ENCODE measurements at regions not wholly inside any gene's neighbourhood (a gene's known extent, or its start where the extent isn't known, plus 50 kb on each side); places are given as distances from the start of the nearest gene placed in this dataset.
A peak's percentile ranks its signal among the peaks of the same experiment; 100 is the strongest.

DNA sequence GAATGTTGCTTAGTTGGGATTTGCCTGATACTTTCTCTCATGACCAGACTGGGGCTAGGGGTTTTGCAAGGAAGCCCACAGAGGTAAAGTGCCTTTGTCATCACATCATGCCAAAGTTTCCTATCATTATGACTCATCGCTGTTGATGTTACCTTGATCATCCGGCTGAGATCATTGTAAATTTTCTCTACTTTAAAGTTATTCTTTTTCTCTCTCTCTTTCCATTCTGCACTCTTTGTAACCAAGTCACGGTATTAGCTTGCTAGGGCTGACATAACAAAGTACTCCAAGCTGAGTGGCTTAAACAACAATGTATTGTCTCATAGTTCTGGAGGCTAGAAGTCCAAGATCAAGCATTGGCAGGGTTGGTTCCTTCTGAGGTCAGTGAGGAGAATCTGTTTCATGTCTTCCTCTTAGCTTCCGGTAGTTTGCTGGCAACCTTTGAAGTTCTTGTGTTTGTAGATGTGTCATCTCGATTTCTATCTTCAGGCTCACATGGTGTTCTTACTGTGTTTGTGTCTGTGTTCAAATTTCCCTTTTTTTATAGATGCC lies 113.0 kb downstream of the DTHD1 start:
- no peak for DNase-seq (ENCODE audit: low read depth)
- H3K4me3 ChIP-seq (ENCODE audit: low read depth, low read length): no peak overlapping the region
- TF ChIP-seq MYC (IDR thresholded peaks at IDR 0.05; ENCODE audit: low read depth, low read length) (no peak), POLR2A (IDR thresholded peaks at IDR 0.05; ENCODE audit: extremely low read depth, insufficient read length) (no peak)
- TF ChIP-seq, protein P1, sequence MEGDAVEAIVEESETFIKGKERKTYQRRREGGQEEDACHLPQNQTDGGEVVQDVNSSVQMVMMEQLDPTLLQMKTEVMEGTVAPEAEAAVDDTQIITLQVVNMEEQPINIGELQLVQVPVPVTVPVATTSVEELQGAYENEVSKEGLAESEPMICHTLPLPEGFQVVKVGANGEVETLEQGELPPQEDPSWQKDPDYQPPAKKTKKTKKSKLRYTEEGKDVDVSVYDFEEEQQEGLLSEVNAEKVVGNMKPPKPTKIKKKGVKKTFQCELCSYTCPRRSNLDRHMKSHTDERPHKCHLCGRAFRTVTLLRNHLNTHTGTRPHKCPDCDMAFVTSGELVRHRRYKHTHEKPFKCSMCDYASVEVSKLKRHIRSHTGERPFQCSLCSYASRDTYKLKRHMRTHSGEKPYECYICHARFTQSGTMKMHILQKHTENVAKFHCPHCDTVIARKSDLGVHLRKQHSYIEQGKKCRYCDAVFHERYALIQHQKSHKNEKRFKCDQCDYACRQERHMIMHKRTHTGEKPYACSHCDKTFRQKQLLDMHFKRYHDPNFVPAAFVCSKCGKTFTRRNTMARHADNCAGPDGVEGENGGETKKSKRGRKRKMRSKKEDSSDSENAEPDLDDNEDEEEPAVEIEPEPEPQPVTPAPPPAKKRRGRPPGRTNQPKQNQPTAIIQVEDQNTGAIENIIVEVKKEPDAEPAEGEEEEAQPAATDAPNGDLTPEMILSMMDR (IDR thresholded peaks at IDR 0.05; ENCODE audit: low read depth, low read length): no peak
- TF ChIP-seq, protein P2, sequence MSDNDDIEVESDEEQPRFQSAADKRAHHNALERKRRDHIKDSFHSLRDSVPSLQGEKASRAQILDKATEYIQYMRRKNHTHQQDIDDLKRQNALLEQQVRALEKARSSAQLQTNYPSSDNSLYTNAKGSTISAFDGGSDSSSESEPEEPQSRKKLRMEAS (IDR thresholded peaks at IDR 0.05; ENCODE audit: low read depth, low read length): no peak

DNA sequence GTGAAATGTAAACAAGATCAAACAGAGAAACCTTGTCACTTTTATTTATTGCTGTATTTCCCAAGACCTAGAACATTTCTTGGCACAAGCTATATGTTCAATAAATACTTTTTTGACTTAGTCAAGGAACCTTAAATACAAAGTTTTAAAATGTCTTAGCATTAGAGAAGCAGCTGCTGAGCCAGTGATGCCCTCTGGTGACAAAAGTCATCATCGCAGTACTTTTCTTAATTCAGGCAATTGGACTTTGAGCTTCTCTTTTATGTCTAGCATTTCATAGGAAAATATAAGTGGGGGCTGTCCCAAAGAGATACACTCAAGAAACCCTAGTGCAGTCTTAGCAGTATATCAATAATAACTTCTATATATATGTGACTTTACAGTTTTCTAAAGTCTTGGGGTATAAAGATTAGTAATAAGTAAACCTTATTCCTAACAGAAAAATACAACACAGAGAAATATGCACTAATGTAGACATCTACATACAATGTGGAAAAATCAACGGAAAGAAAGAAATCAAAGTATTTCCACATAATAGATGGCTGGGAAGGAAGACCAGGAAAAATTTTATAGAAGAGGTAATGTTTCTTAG lies 118.4 kb downstream of the DTHD1 start:
- no peak overlapping the region for H3K4me3 ChIP-seq (ENCODE audit: low read depth, low read length)
- peak; percentile 54 for DNase-seq (ENCODE audit: low read depth)
- TF ChIP-seq, protein P2 (IDR thresholded peaks at IDR 0.05; ENCODE audit: low read depth, low read length): no peak
- TF ChIP-seq, protein P1 (IDR thresholded peaks at IDR 0.05; ENCODE audit: low read depth, low read length): peak; percentile 79
- TF ChIP-seq POLR2A (IDR thresholded peaks at IDR 0.05; ENCODE audit: extremely low read depth, insufficient read length) (no peak), MYC (IDR thresholded peaks at IDR 0.05; ENCODE audit: low read depth, low read length) (no peak)

DNA sequence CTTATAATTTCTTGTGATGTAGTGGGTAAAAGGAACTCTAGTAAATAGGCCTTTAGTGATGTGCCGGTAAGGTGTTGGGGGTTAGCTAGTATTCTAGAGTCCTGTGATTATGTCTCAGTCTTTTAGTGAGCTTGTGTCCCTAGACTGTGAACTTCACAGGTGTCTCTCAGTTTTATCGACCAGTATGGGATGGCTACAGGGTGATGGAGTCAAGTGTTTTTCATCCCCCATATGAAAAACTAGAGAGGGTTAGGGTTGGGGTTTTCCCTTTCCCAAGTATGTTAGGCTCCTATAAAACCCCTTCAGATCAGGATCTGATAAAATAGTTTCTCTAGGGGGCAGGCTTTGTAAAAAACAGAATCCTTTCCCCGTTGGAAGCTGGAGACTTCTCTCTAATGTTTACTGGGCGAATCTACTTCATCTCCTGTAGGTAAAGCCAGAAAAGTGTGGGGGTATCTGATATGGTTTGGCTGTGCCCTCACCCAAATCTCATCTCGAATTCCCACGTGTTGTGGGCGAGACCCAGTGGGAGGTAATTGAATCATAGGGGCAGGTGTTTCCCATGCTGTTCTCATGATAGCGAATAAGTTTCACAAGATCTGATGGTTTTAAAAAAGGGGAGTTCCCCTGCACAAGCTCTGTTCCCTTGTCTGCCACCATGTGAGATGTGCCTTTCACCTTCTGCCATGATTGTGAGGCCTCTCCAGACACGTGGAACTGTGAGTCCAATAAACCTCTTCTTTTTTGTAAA lies 120.8 kb downstream of the DTHD1 start:
- no peak overlapping the region for H3K4me3 ChIP-seq (ENCODE audit: low read depth, low read length)
- DNase-seq (ENCODE audit: low read depth): no peak
- TF ChIP-seq MYC (IDR thresholded peaks at IDR 0.05; ENCODE audit: low read depth, low read length): no peak
- TF ChIP-seq POLR2A (IDR thresholded peaks at IDR 0.05; ENCODE audit: extremely low read depth, insufficient read length): no peak
- TF ChIP-seq, protein P2 (IDR thresholded peaks at IDR 0.05; ENCODE audit: low read depth, low read length): no peak
- TF ChIP-seq, protein P1 (IDR thresholded peaks at IDR 0.05; ENCODE audit: low read depth, low read length): no peak

DNA sequence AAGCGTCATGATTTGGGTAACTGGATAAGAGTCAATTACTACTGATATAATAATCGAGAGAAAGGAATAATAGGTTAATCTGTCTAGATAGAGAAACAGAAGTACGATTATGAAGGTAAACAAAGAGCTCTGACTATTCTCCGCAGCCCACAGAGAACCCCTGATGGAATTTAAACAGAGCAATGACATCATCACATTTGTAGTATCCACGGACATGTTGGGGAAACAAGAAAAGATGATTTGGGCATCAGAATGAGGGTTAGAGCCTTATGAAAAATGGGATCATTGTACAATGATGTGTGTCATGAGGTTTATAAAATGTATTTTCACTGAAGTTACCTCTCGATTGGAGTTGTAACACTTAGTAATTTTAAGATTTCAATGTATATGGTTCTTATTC lies 129.9 kb downstream of the DTHD1 start:
- no peak for DNase-seq (ENCODE audit: low read depth)
- TF ChIP-seq, protein P2 (IDR thresholded peaks at IDR 0.05; ENCODE audit: low read depth, low read length): no peak
- TF ChIP-seq MYC (IDR thresholded peaks at IDR 0.05; ENCODE audit: low read depth, low read length) (no peak), POLR2A (IDR thresholded peaks at IDR 0.05; ENCODE audit: extremely low read depth, insufficient read length) (no peak)
- TF ChIP-seq, protein P1 (IDR thresholded peaks at IDR 0.05; ENCODE audit: low read depth, low read length): no peak
- no peak overlapping the region for H3K4me3 ChIP-seq (ENCODE audit: low read depth, low read length)

DNA sequence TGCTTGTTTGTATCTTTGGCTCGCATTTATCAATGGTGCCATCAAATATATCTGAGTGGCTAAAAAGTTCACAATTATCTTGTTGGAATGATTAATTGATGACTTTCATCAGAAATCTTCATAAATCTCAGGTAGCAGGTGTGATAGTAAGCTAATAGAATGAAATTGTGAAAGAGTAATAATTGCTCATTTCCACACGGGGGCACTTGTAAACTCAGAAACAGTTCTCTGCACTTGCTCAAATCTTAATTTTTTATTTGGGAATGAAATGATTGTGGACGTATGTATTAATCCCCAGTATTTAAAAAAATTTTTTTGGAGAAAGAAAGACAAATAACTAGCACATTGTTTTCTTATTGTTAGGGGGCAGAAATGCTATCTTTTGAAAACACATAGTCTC lies 132.8 kb downstream of the DTHD1 start:
- peak; percentile 11 for DNase-seq (ENCODE audit: low read depth)
- no peak for TF ChIP-seq MYC (IDR thresholded peaks at IDR 0.05; ENCODE audit: low read depth, low read length)
- no peak for TF ChIP-seq POLR2A (IDR thresholded peaks at IDR 0.05; ENCODE audit: extremely low read depth, insufficient read length)
- TF ChIP-seq, protein P1 (IDR thresholded peaks at IDR 0.05; ENCODE audit: low read depth, low read length): peak; percentile 13
- TF ChIP-seq, protein P2 (IDR thresholded peaks at IDR 0.05; ENCODE audit: low read depth, low read length): no peak
- no peak overlapping the region for H3K4me3 ChIP-seq (ENCODE audit: low read depth, low read length)

Measured in NB4 (cell line).